ENCODE measurements at regions not wholly inside any gene's neighbourhood (a gene's known extent, or its start where the extent isn't known, plus 50 kb on each side); places are given as distances from the start of the nearest gene placed in this dataset.

DNA sequence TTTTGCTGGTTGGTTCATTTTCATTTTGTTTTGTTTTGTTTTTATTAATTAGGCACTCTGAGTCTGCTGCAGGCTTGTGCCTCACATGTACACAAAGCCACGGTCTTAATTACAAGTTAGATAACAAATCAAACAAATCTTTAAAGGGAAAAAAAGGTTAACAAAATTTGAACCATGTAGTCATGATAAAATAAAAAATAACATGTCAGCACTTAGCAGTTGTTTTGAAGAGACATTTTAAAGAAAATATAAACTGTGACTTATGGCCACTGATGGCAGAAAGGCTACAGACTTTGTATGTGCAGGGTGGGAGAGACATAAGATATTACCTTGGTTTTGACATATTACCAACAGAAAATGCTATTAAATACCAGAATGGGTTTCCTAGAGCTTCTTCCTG, 1035.4 kb downstream of the TUSC7 start:
- TF ChIP-seq EZH2 (IDR thresholded peaks at IDR 0.05; ENCODE audit: insufficient read depth, poor library complexity, severe bottlenecking) = no peak
- TF ChIP-seq EZH2phosphoT487 (IDR thresholded peaks at IDR 0.05; ENCODE audit: insufficient read depth, low read depth) = no peak

Data from GM23248 (cell line).